CD4-positive, alpha-beta T cell treated with Interleukin-17A for 1 hour (primary cell): ENCODE measurements at regions not wholly inside any gene's neighbourhood (a gene's known extent, or its start where the extent isn't known, plus 50 kb on each side); places are given as distances from the start of the nearest gene placed in this dataset.
"Not testable (repeated sequence)": the region's sequence is repeated elsewhere in the genome, so short reads cannot be mapped to it uniquely, and the experiment has no call there.

ENCODE experiments used
- DNase-seq: peaks from one replicate; pipeline ENCODE4 v3.0.0-alpha.2; 2020

- no peak for DNase-seq
These were observed 827.5 kb downstream of the ADCYAP1 start for GRCh38 chr18:1732143-1732542.

DNA sequence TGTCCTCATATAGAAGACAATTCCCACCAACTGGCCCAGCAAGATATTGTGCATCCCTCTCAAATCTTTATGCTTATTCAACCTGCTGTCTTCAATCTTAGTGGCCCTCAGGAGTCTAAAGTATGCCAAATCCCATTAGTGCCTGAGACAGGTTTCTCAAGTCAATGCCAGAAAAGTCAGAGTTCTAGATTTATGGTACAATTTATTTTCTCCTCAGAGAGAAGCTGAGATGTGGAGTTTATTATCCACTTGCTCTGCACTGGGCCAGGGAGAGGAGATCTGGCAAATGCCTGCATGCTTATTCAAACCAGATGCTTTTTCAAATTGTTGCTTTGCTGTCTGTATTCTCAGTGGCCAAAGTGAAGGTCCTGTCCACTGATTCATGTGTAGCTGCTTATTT, 825.2 kb downstream of the METTL4 start:
- no peak for DNase-seq

DNA sequence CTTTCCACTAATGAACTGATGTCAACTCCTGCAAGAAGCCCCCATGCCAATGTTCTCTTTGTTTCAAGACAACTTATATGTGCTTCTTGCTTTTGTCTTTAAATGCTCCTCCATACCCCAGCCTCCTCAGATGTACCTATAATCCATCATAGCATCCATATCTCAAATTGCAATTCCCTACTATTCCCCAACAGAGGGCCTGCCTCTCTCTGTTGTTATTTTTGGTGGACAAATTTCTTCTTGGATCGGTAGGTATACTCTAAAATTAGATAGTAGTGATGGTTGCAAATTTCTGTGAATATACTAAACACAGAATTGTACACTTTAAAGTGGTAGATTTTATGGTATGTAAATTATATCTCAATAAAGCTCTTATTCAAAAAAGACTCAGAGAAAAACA, 820.1 kb downstream of the METTL4 start:
- no peak for DNase-seq

- DNase-seq = no peak
These were observed 810.4 kb downstream of the METTL4 start for GRCh38 chr18:1760901-1761300.

DNA sequence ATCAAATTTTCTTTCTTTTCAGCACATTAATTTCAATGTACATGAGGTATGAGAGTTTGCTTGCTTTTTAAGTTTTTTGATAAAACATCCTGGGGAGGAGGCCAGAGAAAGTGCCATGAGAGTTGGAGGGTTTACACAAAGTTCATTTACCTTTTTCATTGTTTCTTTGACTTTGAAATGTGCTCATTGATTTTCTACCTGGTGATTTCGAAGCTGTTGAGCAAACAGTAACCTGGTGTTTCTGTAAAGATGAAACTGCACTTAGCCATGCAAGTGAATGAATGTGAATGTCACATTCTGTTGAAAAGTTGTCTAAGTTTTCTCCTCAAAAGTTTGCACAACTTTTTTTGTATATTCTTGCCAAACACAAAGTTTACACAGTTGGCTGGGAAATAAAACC, 797.0 kb downstream of the METTL4 start:
- DNase-seq = no peak

DNA sequence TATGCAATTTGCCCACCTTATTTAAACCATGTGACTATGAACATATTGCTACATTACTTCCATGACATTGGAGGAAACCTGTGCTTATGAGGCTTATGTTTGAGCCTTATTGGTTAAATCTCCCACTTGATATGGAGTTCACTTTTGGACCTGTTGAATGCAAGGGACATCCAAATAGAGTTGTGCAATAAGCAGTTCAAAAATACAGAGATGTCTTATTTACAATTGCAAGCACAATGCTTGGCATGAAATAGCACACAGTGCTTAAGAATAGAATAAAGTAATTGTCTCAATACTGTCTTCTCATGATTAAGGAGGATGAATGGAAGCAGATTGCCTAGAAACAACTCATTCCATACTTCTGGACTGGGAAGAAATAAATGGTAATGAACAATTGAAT, 793.5 kb downstream of the METTL4 start:
- no peak for DNase-seq

DNA sequence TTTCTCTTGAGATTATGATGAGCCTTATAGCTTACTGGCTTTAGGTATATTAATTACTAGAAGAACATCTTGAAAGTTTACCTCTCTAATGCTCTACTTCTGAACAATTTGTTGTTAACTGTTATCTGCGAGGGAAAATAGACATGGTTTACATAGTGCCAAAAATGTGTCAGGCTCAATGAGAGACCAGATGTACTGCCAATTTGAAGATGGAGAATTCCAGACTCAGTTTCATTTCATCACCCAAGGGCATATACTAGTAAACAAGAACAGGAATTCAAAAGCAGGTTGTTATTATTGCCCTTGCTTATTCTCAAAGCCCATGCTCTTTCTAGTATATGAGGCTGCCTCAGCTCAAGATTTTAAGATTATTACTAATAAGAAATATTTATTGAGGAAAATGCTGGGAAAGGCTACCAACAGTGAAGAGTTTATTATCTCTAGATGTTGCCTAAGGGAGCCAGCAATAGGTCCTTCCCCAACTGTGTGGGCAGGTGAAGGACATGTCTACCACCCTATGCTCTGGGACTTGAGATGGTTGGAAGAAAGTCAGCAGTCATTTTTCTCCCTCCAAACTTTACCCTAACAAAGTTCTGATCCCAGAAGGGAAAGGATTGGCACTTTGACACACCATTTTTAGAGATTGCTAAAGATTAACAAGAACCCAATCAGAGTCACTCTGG, 792.7 kb downstream of the METTL4 start:
- DNase-seq = no peak

DNA sequence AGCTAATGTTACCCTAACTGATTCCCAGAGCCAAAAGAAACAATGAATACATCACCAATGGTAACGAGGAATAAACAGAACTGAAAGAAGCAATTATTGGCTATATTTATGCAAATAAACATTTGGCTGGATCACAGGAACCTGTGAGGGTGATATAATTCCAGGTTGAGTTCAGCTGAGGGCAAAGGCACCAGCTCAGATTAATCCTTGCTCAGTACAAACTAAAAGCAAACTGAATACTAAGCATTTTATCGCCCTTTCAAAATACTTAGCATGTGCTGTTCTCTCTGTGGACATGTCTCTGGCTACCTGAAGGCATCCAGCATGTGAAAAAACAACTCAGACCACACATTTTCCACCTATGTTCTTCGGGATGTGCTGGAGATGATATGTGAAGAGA, 791.7 kb downstream of the METTL4 start:
- DNase-seq = no peak

GRCh38 chr18:1784113-1784512, 787.2 kb downstream of the METTL4 start:
- no peak for DNase-seq

DNA sequence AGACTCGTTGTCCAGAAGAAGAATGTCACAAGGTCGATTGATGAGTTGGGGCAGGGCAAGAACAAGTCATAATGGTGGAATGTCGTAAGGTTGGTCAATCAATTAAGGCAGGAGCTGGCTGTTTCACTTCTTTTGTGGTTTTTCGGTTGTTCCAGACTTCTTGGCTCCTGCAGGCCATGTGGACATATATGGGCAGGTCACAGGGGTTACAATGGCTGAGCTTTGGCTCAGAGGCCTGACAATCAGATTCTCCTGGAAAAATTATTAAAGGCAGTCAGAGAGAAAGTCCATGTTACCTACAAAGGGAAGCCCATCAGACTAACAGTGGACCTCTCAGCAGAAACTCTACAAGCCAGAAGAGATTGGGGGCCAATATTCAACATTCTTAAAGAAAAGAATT, 785.3 kb downstream of the METTL4 start:
- DNase-seq = not testable (repeated sequence)

- DNase-seq = no peak
These were observed 774.7 kb downstream of the METTL4 start for GRCh38 chr18:1796636-1797035.

DNA sequence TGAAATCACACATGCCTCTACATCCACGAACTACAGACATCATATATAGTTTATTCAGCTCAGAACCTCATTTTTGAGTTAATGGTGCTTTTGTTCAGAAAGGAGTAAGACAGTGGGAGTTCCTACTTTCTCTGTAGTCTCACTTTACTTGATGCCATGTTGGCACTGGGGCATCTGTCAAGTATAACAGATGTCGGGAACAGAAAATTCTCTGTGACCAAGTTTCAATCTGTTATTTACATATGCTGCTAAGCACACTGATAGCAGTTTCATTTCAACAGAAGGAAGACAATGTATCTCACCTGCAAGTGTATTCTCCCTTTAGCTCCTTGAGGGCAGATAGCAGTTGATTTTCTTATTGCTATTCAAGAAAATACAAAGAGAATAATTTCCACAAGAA, 774.1 kb downstream of the METTL4 start:
- DNase-seq = no peak

- no peak for DNase-seq
These were observed 765.8 kb downstream of the METTL4 start for GRCh38 chr18:1805521-1805920.

- no peak for DNase-seq
These were observed 764.3 kb downstream of the METTL4 start for GRCh38 chr18:1806884-1807615.

DNA sequence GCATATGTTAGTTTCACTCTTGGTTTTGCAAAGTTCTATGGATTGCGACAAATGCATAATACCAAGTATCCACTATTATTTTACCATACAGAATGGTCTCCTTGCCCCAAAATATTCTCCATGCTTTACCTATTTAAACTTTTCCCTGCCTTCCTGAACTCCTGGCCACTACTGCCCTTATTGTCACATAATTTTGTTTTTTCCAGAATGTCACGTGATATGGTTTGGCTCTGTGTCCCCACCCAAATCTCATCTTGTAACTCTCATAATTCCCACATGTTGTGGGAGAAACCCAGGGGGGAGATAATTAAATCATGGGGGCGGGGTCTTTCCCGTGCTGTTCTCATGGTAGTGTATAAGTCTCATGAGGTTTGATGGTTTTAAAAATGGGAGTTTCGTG, 760.0 kb downstream of the METTL4 start:
- no peak for DNase-seq

DNA sequence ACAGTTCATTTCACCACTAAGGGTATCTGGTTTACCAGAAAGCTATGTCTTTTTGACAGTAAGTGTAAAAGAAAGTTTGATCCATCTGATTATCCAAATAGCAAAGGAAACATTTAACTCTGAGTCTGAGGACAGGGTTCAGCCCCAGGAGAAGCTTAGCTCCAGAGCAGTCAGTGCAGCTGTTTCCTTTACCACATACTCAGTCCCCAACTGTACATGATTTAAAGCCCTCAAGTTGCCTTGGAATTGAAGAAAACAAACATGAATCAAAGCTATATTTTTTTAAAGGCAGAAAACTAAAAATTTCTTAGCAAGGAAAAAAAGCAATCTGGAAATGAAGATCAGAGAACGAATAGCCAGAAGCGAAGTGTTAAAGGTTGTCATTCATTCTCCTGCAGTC, 746.0 kb downstream of the METTL4 start:
- DNase-seq = no peak

- DNase-seq = no peak
These were observed 730.4 kb downstream of the METTL4 start for GRCh38 chr18:1840878-1841277.

DNA sequence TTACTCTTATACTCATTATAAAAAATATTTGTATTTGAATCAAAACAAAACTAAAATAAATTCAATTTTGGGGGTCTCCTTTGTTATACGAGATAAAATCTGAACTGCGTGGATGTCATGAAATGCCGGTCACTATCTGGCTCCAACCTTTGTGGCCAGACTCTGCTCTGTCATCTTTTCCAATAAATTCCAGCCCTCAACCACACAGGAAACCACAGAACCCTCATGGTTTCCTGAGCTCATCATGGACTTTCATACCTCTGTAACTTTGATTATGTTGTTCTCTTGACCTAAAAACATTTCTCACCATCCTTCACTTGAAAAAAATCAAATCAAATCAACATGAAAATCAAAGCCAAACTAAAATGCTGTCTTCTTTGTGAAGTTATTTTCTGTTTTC, 724.7 kb downstream of the METTL4 start:
- no peak for DNase-seq

GRCh38 chr18:1848716-1849115, 722.6 kb downstream of the METTL4 start:
- DNase-seq = no peak

GRCh38 chr18:1849386-1849785, 721.9 kb downstream of the METTL4 start:
- DNase-seq = no peak

DNA sequence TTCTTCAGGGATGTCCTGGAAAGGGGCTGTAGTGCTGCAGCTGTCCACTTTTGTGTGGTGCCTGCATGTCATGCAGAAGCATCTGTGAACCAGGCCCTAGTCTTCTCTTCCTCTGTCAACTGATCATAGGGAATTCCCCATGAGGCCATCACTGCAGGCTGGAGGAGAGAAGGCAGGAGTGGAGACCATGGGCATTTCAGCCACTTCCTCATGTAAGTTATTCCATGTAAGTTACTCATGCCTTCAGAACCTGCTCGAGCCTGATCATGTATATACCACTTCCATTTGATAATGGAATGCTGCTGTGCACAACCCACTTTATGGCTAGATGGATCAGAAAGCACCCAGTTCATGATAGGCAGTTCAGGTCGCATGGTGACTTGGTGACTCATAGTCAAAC, 714.0 kb downstream of the METTL4 start:
- DNase-seq = not testable (repeated sequence)

- DNase-seq = no peak
These were observed 709.8 kb downstream of the METTL4 start for GRCh38 chr18:1861473-1861872.

DNA sequence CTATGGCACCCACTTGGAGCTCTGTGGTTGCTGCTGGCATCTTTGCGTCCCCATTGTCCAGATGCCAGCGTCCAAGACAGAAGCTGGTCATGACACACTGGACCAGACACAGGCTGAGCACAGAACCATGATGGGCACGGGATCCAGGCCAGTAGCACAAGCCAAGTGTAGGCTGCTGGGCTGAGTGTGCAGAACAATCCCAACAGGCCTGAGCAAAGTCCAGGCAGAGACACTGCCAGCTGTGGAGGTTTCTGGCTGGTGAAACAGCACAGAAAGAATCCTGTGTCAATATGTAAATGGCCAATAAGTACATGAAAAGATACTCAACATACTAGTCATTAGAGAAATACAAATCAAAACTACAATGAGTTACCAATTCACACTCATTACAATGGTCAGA, 705.4 kb downstream of the METTL4 start:
- no peak for DNase-seq

- no peak for DNase-seq
These were observed 699.0 kb downstream of the METTL4 start for GRCh38 chr18:1872274-1872673.

DNA sequence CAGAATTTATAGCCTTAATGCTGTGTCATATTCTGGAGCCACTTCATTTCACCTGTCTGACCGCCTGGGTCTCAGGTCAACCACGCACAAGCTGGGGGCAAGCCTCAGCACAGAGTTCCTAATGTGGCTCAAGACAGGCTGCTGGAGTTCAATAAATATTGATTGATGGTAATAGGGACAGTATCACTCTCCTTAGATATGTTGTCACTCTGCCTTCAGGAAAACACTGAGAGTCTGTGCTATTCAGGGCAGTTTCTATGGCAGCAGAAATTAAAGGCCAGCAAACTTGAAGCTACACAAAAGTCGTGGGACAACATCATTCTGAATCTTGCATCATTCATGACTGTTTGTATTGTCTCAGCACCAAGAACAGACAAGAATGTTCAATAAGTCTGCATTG, 696.1 kb downstream of the METTL4 start:
- no peak for DNase-seq
